ENCODE measurements at regions not wholly inside any gene's neighbourhood (a gene's known extent, or its start where the extent isn't known, plus 50 kb on each side); places are given as distances from the start of the nearest gene placed in this dataset.
"Not testable (repeated sequence)": the region's sequence is repeated elsewhere in the genome, so short reads cannot be mapped to it uniquely, and the experiment has no call there.

DNA sequence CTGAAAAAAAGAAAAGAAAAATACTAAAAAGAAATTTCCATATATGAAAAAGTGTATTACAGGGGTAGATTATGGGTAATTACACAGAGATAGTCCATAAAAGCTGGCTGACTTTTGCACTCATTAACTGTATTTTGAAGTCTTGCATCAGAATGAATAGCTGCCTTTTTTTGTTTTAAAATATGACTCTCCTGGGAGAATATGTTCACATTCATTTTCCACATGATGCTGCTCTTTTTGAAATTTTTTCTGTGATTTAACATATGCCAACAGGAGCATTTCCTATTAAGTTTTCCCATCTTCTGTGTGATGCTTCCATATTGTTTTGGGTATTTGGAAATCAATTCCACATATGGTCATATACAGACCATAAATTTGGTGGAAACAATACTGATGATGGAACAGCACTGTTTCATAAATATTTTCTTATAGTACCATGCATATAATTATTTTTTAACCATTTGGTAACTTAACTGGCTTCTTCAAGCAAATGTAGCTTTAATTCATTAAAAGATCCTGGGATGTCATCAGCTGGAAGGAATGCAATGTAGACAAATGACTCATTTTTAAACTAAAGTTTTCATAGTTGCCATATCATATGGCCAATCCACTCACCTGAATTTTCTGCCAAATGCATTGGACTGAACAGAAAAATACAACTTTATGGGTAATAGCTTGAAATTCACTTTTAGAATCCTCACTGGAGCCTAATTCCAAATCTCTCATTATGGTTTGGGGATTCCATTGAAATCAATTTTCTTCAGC, 313.9 kb upstream of the GLI3 start:
- no peak for DNase-seq (ENCODE audit: extremely low spot score)
- ChIA-PET POLR2A (no interaction called here), CTCF (no interaction called here)
- no peak for TF ChIP-seq NFRKB (IDR thresholded peaks at IDR 0.05)
- TF ChIP-seq ELF4 (IDR thresholded peaks at IDR 0.05): no peak
- TF ChIP-seq FOXA1 (IDR thresholded peaks at IDR 0.05): no peak
- no peak for TF ChIP-seq SUZ12 (IDR thresholded peaks at IDR 0.05)
- no peak for TF ChIP-seq FOXM1 (IDR thresholded peaks at IDR 0.05; ENCODE audit: borderline replicate concordance)
- TF ChIP-seq HDGF (IDR thresholded peaks at IDR 0.05; ENCODE audit: borderline replicate concordance): no peak
- no peak for TF ChIP-seq CTBP1 (IDR thresholded peaks at IDR 0.05; ENCODE audit: borderline replicate concordance)
- no peak for TF ChIP-seq ZNF384 (IDR thresholded peaks at IDR 0.05)
- no peak for TF ChIP-seq TARDBP (IDR thresholded peaks at IDR 0.05)
- TF ChIP-seq, protein P1, sequence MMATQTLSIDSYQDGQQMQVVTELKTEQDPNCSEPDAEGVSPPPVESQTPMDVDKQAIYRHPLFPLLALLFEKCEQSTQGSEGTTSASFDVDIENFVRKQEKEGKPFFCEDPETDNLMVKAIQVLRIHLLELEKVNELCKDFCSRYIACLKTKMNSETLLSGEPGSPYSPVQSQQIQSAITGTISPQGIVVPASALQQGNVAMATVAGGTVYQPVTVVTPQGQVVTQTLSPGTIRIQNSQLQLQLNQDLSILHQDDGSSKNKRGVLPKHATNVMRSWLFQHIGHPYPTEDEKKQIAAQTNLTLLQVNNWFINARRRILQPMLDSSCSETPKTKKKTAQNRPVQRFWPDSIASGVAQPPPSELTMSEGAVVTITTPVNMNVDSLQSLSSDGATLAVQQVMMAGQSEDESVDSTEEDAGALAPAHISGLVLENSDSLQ (IDR thresholded peaks at IDR 0.05): no peak
- no peak for TF ChIP-seq ARNT (IDR thresholded peaks at IDR 0.05)
- TF ChIP-seq BHLHE40 (IDR thresholded peaks at IDR 0.05; ENCODE audit: borderline replicate concordance): no peak
- no peak for TF ChIP-seq SP1 (IDR thresholded peaks at IDR 0.05)
- TF ChIP-seq FOXK2 (IDR thresholded peaks at IDR 0.05): no peak

DNA sequence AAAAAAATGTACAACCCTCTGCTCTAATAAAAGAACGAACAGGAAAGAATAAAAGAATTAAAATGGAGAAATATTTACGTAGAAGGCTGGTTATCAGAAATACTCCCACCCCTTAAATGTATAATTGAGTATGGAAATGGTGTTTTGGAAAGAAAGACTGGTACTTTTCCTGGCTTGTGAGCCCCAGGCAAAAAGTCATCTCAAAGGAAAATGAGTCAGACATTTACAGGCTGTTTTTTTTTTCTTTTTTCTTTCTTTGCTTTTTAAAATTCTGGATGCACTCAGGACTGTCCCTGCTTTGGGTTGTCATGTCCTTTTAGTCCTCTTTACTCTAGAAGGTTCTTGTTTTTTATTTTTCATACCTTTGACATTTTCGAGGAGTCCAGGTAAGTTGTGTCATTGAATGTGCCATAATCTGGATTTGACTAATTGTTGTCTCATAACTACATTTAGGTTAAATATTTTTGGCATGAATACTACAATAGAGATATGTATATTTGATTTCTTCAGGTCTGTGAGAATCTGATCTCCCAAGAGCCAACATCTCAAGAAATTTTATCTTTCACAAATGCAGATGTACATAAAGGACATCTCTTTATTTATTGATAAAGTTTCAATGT, 313.0 kb upstream of the GLI3 start:
- POLR2A ChIA-PET: no interaction called here
- CTCF ChIA-PET: no interaction called here
- TF ChIP-seq CTBP1 (IDR thresholded peaks at IDR 0.05; ENCODE audit: borderline replicate concordance): no peak
- no peak for TF ChIP-seq ELF4 (IDR thresholded peaks at IDR 0.05)
- TF ChIP-seq L3MBTL2 (conservative IDR thresholded peaks at IDR 0.05): no peak
- no peak for TF ChIP-seq FOXK2 (IDR thresholded peaks at IDR 0.05)
- no peak for TF ChIP-seq SP1 (IDR thresholded peaks at IDR 0.05)
- no peak for TF ChIP-seq ARNT (IDR thresholded peaks at IDR 0.05)
- no peak for TF ChIP-seq NFRKB (IDR thresholded peaks at IDR 0.05)
- no peak for TF ChIP-seq ZNF384 (IDR thresholded peaks at IDR 0.05)
- TF ChIP-seq HDGF (IDR thresholded peaks at IDR 0.05; ENCODE audit: borderline replicate concordance): no peak
- no peak for TF ChIP-seq TARDBP (IDR thresholded peaks at IDR 0.05)
- TF ChIP-seq, protein P1 (IDR thresholded peaks at IDR 0.05): no peak
- DNase-seq (ENCODE audit: extremely low spot score): no peak

DNA sequence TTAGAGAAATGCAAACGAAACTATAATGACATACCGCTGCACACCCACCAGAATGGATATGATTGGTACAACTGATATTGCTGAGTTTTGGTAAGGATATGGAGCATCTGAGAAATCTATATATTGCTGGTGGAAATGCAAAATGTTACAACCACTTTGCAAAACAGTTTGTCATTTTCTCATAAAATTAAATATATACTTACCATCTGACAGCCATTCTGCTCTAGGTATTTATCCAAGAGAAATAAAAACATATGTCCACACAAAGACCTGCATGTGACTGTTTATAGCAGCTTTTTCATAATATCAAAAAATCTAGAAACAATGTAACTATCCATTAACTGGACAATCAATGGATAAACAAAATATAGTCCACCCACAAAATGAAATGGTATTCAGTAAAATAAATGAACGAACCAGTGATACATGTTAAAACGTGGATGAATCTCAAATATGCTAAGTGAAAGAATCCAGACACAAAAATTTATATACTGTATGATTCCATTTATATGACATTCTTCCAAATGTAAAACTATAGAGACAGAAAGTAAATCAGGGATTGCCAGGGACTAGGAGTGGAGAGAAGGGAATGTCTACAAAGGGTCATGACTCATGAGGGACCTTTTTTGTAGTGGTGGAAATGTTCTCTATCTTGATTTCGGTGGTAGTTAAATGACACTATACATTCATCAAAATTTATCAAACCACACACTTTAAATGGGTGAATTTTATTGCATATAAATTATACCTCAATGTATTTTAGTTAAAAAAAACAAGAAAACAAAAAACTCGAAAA, 312.0 kb upstream of the GLI3 start:
- DNase-seq (ENCODE audit: extremely low spot score): no peak
- TF ChIP-seq BHLHE40 (IDR thresholded peaks at IDR 0.05; ENCODE audit: borderline replicate concordance): no peak
- TF ChIP-seq NFRKB (IDR thresholded peaks at IDR 0.05): no peak
- TF ChIP-seq SUZ12 (IDR thresholded peaks at IDR 0.05): no peak
- no peak for TF ChIP-seq FOXA1 (IDR thresholded peaks at IDR 0.05)
- no peak for TF ChIP-seq FOXK2 (IDR thresholded peaks at IDR 0.05)
- no peak for TF ChIP-seq ZNF384 (IDR thresholded peaks at IDR 0.05)
- no peak for TF ChIP-seq FOXM1 (IDR thresholded peaks at IDR 0.05; ENCODE audit: borderline replicate concordance)
- TF ChIP-seq HDGF (IDR thresholded peaks at IDR 0.05; ENCODE audit: borderline replicate concordance): no peak
- TF ChIP-seq TARDBP (IDR thresholded peaks at IDR 0.05): no peak
- ChIA-PET CTCF (no interaction called here), POLR2A (no interaction called here)

DNA sequence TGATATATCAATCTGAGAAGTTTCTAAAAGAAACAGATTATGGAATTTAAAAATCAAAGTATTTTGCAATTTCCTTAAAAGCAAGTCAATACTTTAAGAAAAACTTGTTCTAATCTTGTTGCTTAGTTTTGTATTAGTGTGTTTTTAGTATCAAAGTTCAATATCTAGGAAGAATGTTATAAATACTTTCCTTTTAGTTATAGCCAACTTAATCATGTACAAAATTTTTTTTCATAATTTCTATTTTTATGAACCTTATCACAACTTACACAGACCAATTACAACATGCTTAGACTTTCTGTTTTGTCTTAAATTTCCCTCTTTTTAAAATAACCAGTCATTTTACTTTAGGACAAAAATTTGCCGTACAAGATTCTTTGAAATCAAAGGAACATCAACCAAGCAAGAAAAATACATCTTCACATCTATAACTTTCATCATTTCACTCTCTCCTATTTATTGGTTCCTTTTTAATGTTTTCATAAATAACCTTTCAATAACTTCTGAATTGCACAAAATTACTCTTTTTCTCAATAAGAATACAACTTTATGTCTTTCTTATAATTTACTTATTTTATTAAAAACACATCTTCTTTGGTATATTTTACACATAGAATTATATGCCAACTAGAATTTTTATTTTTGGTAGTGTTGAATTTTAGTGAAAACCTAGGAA, 308.2 kb upstream of the GLI3 start:
- ChIA-PET POLR2A (no interaction called here), CTCF (no interaction called here)
- no peak for TF ChIP-seq FOXM1 (IDR thresholded peaks at IDR 0.05; ENCODE audit: borderline replicate concordance)
- no peak for TF ChIP-seq ELF4 (IDR thresholded peaks at IDR 0.05)
- no peak for TF ChIP-seq NFRKB (IDR thresholded peaks at IDR 0.05)
- no peak for TF ChIP-seq HDGF (IDR thresholded peaks at IDR 0.05; ENCODE audit: borderline replicate concordance)
- TF ChIP-seq ARNT (IDR thresholded peaks at IDR 0.05): no peak
- no peak for TF ChIP-seq CTBP1 (IDR thresholded peaks at IDR 0.05; ENCODE audit: borderline replicate concordance)
- TF ChIP-seq FOXK2 (IDR thresholded peaks at IDR 0.05): no peak
- no peak for TF ChIP-seq LEF1 (IDR thresholded peaks at IDR 0.05; ENCODE audit: borderline replicate concordance)
- no peak for TF ChIP-seq ZNF384 (IDR thresholded peaks at IDR 0.05)
- no peak for TF ChIP-seq FOXA1 (IDR thresholded peaks at IDR 0.05)
- no peak for DNase-seq (ENCODE audit: extremely low spot score)

DNA sequence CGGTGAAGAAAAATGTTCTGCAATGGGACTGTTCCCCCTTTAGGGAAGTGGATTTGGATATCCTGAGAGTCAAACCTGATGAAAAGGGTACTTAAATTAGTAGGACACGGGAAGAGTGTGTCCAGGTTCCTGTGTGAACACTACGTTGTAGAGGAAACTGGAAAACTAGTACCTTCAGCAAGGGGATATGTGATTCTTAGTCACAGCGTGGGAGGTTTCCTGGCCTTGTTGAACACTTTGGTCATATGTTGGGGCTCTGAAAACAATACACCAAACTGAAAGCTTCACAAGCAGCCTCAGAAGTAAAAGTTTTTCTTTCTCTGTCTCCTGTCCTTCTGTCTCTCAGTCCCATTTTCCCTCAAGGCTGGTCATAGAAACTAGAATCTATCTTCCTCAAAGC, 306.9 kb upstream of the GLI3 start:
- ChIA-PET POLR2A (no interaction called here), CTCF (no interaction called here)
- no peak for DNase-seq (ENCODE audit: extremely low spot score)

DNA sequence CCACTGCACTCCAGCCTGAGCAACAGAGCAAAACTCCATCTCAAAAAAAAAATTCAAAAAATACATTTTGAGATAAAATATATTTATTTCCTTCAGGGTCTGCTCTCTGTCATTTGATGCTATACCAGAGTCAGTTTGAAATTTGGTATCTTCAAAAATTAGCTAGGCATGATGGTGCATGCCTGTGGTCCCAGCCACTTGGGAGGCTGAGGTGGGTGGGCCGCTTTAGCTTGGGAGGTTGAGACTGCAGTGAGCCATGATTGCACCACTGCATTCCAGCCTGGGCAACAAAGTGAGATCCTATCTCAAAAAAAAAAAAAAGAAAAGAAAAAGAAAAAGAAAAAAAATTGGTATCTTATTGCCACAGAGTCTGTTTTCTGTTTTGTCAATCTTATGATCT, 305.4 kb upstream of the GLI3 start:
- CTCF ChIA-PET; DNase-seq (ENCODE audit: extremely low spot score); POLR2A ChIA-PET: not testable (repeated sequence)

More for the DNA sequence above, 306.9 kb upstream of the GLI3 start:
- no peak for TF ChIP-seq SUZ12 (IDR thresholded peaks at IDR 0.05)
- no peak for TF ChIP-seq SP1 (IDR thresholded peaks at IDR 0.05)
- no peak for TF ChIP-seq FOXK2 (IDR thresholded peaks at IDR 0.05)
- TF ChIP-seq CTBP1 (IDR thresholded peaks at IDR 0.05; ENCODE audit: borderline replicate concordance): no peak
- no peak for TF ChIP-seq ARNT (IDR thresholded peaks at IDR 0.05)
- no peak for TF ChIP-seq L3MBTL2 (conservative IDR thresholded peaks at IDR 0.05)
- TF ChIP-seq FOXM1 (IDR thresholded peaks at IDR 0.05; ENCODE audit: borderline replicate concordance): no peak
- TF ChIP-seq HDGF (IDR thresholded peaks at IDR 0.05; ENCODE audit: borderline replicate concordance): no peak
- TF ChIP-seq ELF4 (IDR thresholded peaks at IDR 0.05): no peak
- no peak for TF ChIP-seq BHLHE40 (IDR thresholded peaks at IDR 0.05; ENCODE audit: borderline replicate concordance)
- no peak for TF ChIP-seq FOXA1 (IDR thresholded peaks at IDR 0.05)
- TF ChIP-seq TARDBP (IDR thresholded peaks at IDR 0.05): no peak
- TF ChIP-seq, protein P1 (IDR thresholded peaks at IDR 0.05): no peak
- no peak for TF ChIP-seq LEF1 (IDR thresholded peaks at IDR 0.05; ENCODE audit: borderline replicate concordance)
- TF ChIP-seq ZNF384 (IDR thresholded peaks at IDR 0.05): no peak
- TF ChIP-seq NFRKB (IDR thresholded peaks at IDR 0.05): no peak

All from HEK293T (cell line).